Transverse colon (tissue), 4 donors: ENCODE measurements at regions not wholly inside any gene's neighbourhood (a gene's known extent, or its start where the extent isn't known, plus 50 kb on each side); places are given as distances from the start of the nearest gene placed in this dataset.

ENCODE experiments used
- DNase-seq: peaks from one replicate; pipeline ENCODE4 v3.0.0-alpha.2; 2019
- H3K27ac ChIP-seq, 4 donors: fragments of 200-600 bp; sonication (generic); 2 replicates each; pipeline ENCODE4 v1.5.1; 2016 to 2018; ENCODE audit warnings: inconsistent platforms in 4 of 4
- H3K27me3 ChIP-seq: fragments of 200-600 bp; sonication (generic); 2 replicates; pipeline ENCODE4 v1.5.1; 2017; ENCODE audit warnings: inconsistent platforms
- H3K36me3 ChIP-seq, 4 donors: fragments of 200-600 bp; sonication (generic); 2 replicates each; pipeline ENCODE4 v1.5.1; 2017 to 2019; ENCODE audit warnings: inconsistent platforms in 4 of 4
- H3K4me1 ChIP-seq, 4 donors: fragments of 200-600 bp; sonication (generic); 2 replicates each; pipeline ENCODE4 v1.5.1; 2017 to 2020; ENCODE audit warnings: inconsistent platforms in 4 of 4
- H3K4me3 ChIP-seq, 4 donors: fragments of 200-600 bp; sonication (generic); 1 replicate in 1 of 4; 2 replicates in 3 of 4; pipeline versions ENCODE4 v1.5.1 to v1.6.1; 2017 to 2019; ENCODE audit warnings: inconsistent platforms in 4 of 4
- H3K9me3 ChIP-seq, 2 donors: fragments of 200-600 bp; sonication (generic); 2 replicates each; pipeline ENCODE4 v1.5.1; 2017 to 2019; ENCODE audit warnings: inconsistent platforms in 2 of 2
- EP300 ChIP-seq: sonication (generic); formaldehyde crosslinking; IDR thresholded peaks from one replicate; pipeline ENCODE4 v1.6.1; 2017; ENCODE audit warnings: antibody characterized with exemption, low read depth
- POLR2A ChIP-seq: fragments of 450-650 bp; IDR thresholded peaks from one replicate; pipeline ENCODE4 v1.6.1; 2016; ENCODE audit warnings: antibody characterized with exemption, mild to moderate bottlenecking, moderate library complexity
- POLR2AphosphoS5 ChIP-seq, 3 donors: sonication (generic); formaldehyde crosslinking; IDR thresholded peaks; one replicate each; pipeline ENCODE4 v1.6.1; 2016; ENCODE audit warnings: antibody characterized with exemption in 3 of 3
- WGBS, 2 donors: methylation state at CpG; one replicate each; pipeline ENCODE4 v1.1.5; 2018; ENCODE audit warnings: low coverage in 1 of 2; 5-methylcytosine and 5-hydroxymethylcytosine counted together
- in situ Hi-C, 4 donors: fragments of 200-750 bp; cut with MboI; loops; one replicate each; pipeline versions ENCODE4 v1.15.0 to v1.15.1; 2017; ENCODE audit warnings: low sequenced_read_pairs in 3 of 4, low pct_ligation_motif_present in 1 of 4, low pct_unique_long_range_greater_than_20kb in 1 of 4
- intact Hi-C: fragments of 100-400 bp; cut with DNase I; formaldehyde crosslinking; loops from one replicate; pipeline ENCODE4 v1.15.1; 2023; ENCODE audit warnings: low total_unique reads
- TF ChIP-seq, protein P1 (sequence below), 5 experiments: fragments of 200-600 bp in 3 of 5; fragments of 450-650 bp in 2 of 5; sonication (generic) in 3 of 5; IDR thresholded peaks; 1 replicate in 2 of 5; 2 replicates in 3 of 5; pipeline ENCODE4 v1.5.1; 2016 to 2017; ENCODE audit warnings: antibody characterized with exemption in 5 of 5, inconsistent platforms in 3 of 5, mild to moderate bottlenecking in 2 of 5, moderate library complexity in 1 of 5

DNA sequence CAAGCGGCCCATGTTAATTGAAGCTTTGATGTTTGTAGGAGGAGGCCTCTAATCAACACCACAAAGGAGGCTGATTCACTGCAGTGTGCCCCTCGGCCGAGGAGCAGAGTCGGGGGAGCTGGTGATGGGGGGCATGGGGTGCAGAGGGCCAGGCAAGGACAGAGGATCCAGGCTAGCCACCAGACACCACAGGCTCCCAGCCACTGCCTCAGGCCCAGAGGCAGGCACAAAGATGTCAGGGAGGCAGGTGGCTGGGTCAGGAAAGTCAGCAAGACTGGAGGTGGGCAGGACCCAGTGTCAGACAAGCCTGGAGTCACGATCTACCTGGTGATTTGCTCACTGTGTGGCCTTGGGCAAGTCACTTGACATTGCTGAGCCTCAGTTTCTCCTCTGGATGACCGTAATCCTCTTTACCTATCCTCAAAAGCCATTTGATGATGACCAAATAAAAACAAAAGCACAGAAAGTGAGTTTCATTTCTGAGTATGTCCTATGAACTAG lies 121.0 kb downstream of the BUD13 start:
- in situ Hi-C loops (no loop called here), intact Hi-C loops (no loop called here)
- 50 to 61% methylated on average over 3 to 6 of the region's 6 CpGs for WGBS, 2 donors
- Histone ChIP-seq H3K36me3 (no peaks in the 10 kb centered on the region), H3K4me3 (no peak overlapping the region), H3K27me3 (no peaks in the 10 kb centered on the region), H3K27ac (no peak overlapping the region), H3K9me3 (no peaks in the 10 kb centered on the region), H3K4me1 (no peaks in the 10 kb centered on the region)
- TF ChIP-seq, protein P1, sequence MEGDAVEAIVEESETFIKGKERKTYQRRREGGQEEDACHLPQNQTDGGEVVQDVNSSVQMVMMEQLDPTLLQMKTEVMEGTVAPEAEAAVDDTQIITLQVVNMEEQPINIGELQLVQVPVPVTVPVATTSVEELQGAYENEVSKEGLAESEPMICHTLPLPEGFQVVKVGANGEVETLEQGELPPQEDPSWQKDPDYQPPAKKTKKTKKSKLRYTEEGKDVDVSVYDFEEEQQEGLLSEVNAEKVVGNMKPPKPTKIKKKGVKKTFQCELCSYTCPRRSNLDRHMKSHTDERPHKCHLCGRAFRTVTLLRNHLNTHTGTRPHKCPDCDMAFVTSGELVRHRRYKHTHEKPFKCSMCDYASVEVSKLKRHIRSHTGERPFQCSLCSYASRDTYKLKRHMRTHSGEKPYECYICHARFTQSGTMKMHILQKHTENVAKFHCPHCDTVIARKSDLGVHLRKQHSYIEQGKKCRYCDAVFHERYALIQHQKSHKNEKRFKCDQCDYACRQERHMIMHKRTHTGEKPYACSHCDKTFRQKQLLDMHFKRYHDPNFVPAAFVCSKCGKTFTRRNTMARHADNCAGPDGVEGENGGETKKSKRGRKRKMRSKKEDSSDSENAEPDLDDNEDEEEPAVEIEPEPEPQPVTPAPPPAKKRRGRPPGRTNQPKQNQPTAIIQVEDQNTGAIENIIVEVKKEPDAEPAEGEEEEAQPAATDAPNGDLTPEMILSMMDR (IDR thresholded peaks at IDR 0.05) = no peak
- TF ChIP-seq POLR2AphosphoS5 (IDR thresholded peaks at IDR 0.05) (no peak), EP300 (no peak), POLR2A (no peak)
- DNase-seq = no peak

DNA sequence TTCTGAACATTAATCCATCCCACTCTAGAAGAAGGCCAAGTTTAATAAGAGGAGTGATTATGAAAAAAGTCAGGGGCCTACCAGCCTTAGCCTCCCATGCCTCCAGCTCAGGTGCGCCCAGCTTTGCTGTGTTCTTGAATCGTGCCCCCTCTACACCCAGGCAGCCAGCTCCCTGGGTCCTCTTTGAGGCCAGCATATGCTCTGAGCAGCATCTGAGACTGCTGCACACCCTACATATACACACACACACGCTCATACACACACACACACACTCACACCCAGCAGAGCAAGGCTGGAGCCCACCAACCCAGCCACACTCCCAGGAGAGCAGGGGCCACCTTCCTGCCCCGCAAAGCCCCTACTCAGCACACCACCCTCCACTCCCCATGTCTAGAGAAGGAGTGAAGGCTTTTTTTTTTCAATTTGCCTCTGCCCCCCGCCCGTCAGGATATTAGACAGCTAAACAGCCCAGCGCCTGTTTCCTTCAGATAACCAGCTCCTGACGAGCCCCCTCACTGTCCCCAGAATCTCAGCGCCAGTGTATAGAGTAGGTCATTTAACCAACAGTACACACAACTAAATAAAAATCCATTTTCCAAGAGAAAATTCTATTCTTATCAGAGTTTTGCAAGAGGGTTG lies 121.6 kb downstream of the BUD13 start:
- no peak overlapping the region for H3K27ac ChIP-seq
- no peak for DNase-seq
- H3K36me3 ChIP-seq = no peaks in the 10 kb centered on the region
- intact Hi-C loops = no loop called here
- no peaks in the 10 kb centered on the region for H3K9me3 ChIP-seq
- TF ChIP-seq EP300 (no peak), POLR2A (no peak), POLR2AphosphoS5 (IDR thresholded peaks at IDR 0.05) (no peak)
- TF ChIP-seq, protein P1 (IDR thresholded peaks at IDR 0.05) = no peak
- H3K4me3 ChIP-seq = no peak overlapping the region
- WGBS, 2 donors = 62 to 76% methylated on average over 5 to 9 of the region's 9 CpGs
- H3K27me3 ChIP-seq = no peaks in the 10 kb centered on the region
- H3K4me1 ChIP-seq = no peaks in the 10 kb centered on the region
- in situ Hi-C loops = no loop called here

DNA sequence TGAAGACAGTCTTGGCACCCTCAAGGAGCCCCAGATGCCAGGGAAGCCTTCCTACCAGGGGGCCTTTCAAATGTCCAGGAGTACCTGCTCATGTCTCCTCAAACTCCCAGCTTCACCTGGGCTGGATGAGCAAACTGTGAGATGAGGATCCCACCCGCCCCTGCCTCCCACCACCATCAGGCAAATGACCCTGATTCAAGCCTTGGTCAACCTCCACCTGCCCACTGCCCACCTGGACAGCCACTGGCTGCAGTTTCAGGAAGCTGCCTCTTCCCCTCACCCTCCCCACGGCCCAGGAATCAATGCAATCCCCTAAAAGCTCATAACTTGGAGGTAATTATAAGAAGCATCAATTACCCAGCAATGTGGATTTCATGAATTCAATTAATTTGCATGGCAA lies 122.7 kb downstream of the BUD13 start:
- intact Hi-C loops (no loop called here), in situ Hi-C loops (no loop called here)
- Histone ChIP-seq H3K9me3 (no peaks in the 10 kb centered on the region), H3K27ac (no peak overlapping the region), H3K4me3 (no peak overlapping the region), H3K27me3 (no peaks in the 10 kb centered on the region), H3K4me1 (no peaks in the 10 kb centered on the region), H3K36me3 (no peaks in the 10 kb centered on the region)
- 21% methylated on average over 2 of the region's 2 CpGs; no CpG with 5 or more reads in 1 of the 2 donors for WGBS, 2 donors
- no peak for DNase-seq
- TF ChIP-seq, protein P1 (IDR thresholded peaks at IDR 0.05) = no peak
- no peak for TF ChIP-seq POLR2A
- no peak for TF ChIP-seq EP300
- TF ChIP-seq POLR2AphosphoS5 (IDR thresholded peaks at IDR 0.05) = no peak

DNA sequence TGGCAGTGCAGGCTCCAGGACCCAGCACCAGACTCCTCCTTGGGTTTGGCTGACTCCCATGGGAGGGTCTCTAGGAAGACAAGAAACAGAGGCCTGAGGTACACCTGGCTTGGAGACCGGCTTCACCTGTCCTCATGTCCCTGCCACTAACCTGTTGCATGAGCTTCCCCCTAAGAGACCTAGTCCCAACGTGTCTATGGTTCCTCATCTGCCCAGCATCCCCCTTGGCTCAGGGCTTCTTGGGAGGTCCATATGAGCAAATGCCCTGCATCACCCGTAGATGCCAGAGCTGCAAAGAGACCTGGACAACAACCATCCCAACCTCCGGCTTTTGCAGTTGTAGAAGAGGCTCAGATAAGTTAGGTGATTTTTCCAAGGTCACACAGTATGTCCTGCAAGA lies 123.5 kb downstream of the BUD13 start:
- 76% methylated on average over 4 of the region's 4 CpGs; no CpG with 5 or more reads in 1 of the 2 donors for WGBS, 2 donors
- no peak for DNase-seq
- Histone ChIP-seq H3K9me3 (no peaks in the 10 kb centered on the region), H3K27ac (no peak overlapping the region), H3K36me3 (no peaks in the 10 kb centered on the region), H3K4me3 (no peak overlapping the region), H3K27me3 (no peaks in the 10 kb centered on the region), H3K4me1 (no peaks in the 10 kb centered on the region)
- in situ Hi-C loops (no loop called here), intact Hi-C loops (no loop called here)
- TF ChIP-seq EP300 = no peak
- TF ChIP-seq POLR2A = no peak
